Natural killer cell (primary cell): ENCODE measurements at regions not wholly inside any gene's neighbourhood (a gene's known extent, or its start where the extent isn't known, plus 50 kb on each side); places are given as distances from the start of the nearest gene placed in this dataset.

ENCODE experiments used
- ATAC-seq, 3 donors: fragments of 150-1000 bp in 2 of 3; fragments of 200-7000 bp in 1 of 3; cut with Tn5 transposase; 1 replicate in 1 of 3; 2 replicates in 2 of 3; pipeline ENCODE4 v1.10.0; 2021; ENCODE audit warnings: mild to moderate bottlenecking in 2 of 3, moderate library complexity in 2 of 3
- DNase-seq, 2 donors: peaks; one replicate each; pipeline versions ENCODE4 v3.0.0 to v3.0.0-alpha.2; 2013 to 2021; ENCODE audit warnings: mixed read lengths in 1 of 2
- H3K27ac ChIP-seq: one replicate; pipeline ENCODE4 v1.5.1; 2013; ENCODE audit warnings: mild to moderate bottlenecking, low read length
- H3K27me3 ChIP-seq: one replicate; pipeline ENCODE4 v1.6.1; 2013; ENCODE audit warnings: low read length; ENCODE audit not compliant: control insufficient read depth, insufficient read depth
- H3K36me3 ChIP-seq: one replicate; pipeline ENCODE4 v1.6.1; 2013; ENCODE audit warnings: low read length; ENCODE audit not compliant: control insufficient read depth, insufficient read depth
- H3K4me1 ChIP-seq: one replicate; pipeline ENCODE4 v1.6.1; 2013; ENCODE audit warnings: low read length; ENCODE audit not compliant: control insufficient read depth, insufficient read depth
- H3K4me3 ChIP-seq: one replicate; pipeline ENCODE4 v1.5.1; 2013; ENCODE audit warnings: low read length
- H3K9me3 ChIP-seq: one replicate; pipeline ENCODE4 v1.6.1; 2013; ENCODE audit warnings: low read length; ENCODE audit not compliant: control insufficient read depth, insufficient read depth
- H3K27ac Mint-ChIP-seq, 2 donors: one replicate each; pipeline ENCODE4 v1.8.0; 2022; ENCODE audit warnings: mild to moderate bottlenecking in 2 of 2, mixed read lengths in 2 of 2, moderate library complexity in 1 of 2
- H3K27me3 Mint-ChIP-seq, 2 donors: one replicate each; pipeline ENCODE4 v1.8.0; 2022; ENCODE audit warnings: low read depth in 2 of 2, mixed read lengths in 2 of 2
- H3K36me3 Mint-ChIP-seq: one replicate; pipeline ENCODE4 v1.8.0; 2022; ENCODE audit warnings: mixed read lengths
- H3K4me1 Mint-ChIP-seq, 2 donors: one replicate each; pipeline ENCODE4 v1.8.0; 2022; ENCODE audit warnings: mixed read lengths in 2 of 2
- H3K4me3 Mint-ChIP-seq: one replicate; pipeline ENCODE4 v1.8.0; 2022; ENCODE audit warnings: mild to moderate bottlenecking, moderate library complexity, mixed read lengths
- H3K9me3 Mint-ChIP-seq, 2 donors: one replicate each; pipeline ENCODE4 v1.8.0; 2022; ENCODE audit warnings: mixed read lengths in 2 of 2
- WGBS: methylation state at CpG from one replicate; pipeline ENCODE4 v1.1.7; 2013; ENCODE audit warnings: missing lambda C conversion rate; ENCODE audit not compliant: insufficient coverage; 5-methylcytosine and 5-hydroxymethylcytosine counted together
- intact Hi-C: fragments of 100-400 bp; cut with micrococcal nuclease; formaldehyde crosslinking; loops from one replicate; pipeline ENCODE4 v1.14.2; 2022
- TF ChIP-seq, protein P1 (sequence below): fragments of 200-600 bp; IDR thresholded peaks from one replicate; pipeline ENCODE4 v1.8.0; 2022; ENCODE audit warnings: antibody characterized with exemption

DNA sequence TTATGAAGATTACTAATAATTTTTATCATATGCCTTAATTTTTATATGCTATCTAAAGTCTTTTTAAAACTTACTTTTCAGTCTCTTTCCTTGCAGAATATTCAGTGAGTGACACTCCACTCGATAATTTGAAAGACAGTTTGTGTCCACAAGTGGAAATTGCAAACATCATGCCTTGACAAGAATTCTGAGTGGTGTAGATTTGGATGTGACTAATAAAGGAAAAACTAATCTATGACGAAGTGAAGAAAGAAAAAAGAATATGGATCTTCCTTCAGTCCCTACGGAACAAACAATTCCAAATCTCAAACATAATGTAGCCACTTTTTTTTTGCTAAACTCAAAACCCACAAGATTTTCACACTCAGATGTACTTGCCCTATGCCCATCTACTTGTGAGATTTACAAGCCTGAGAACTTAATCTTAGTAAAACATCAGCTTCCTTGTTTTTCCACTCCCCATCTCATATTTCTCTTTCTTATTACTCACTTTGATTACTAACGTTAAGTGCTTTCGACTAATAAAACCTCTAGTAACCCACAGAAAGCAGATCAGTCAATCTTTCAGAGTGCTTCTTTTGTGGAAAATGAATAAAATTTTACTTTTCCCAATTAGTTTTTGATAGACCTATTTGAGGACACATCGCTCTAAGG is 1155.8 kb downstream of the GRIK2 start:
- peaks cover 13% of the 10 kb centered on the region for H3K36me3 Mint-ChIP-seq
- intact Hi-C loops, result no loop called here
- Histone ChIP-seq H3K27me3 (no peaks in the 10 kb centered on the region), H3K4me3 (no peak overlapping the region), H3K9me3 (no peaks in the 10 kb centered on the region), H3K27ac (no peak overlapping the region), H3K36me3 (no peaks in the 10 kb centered on the region), H3K4me1 (no peaks in the 10 kb centered on the region)
- no peak overlapping the region for H3K27ac Mint-ChIP-seq
- DNase-seq (no peak), ATAC-seq (no peak)
- WGBS, result 50% methylated on average over 4 of the region's 6 CpGs
- TF ChIP-seq, protein P1, sequence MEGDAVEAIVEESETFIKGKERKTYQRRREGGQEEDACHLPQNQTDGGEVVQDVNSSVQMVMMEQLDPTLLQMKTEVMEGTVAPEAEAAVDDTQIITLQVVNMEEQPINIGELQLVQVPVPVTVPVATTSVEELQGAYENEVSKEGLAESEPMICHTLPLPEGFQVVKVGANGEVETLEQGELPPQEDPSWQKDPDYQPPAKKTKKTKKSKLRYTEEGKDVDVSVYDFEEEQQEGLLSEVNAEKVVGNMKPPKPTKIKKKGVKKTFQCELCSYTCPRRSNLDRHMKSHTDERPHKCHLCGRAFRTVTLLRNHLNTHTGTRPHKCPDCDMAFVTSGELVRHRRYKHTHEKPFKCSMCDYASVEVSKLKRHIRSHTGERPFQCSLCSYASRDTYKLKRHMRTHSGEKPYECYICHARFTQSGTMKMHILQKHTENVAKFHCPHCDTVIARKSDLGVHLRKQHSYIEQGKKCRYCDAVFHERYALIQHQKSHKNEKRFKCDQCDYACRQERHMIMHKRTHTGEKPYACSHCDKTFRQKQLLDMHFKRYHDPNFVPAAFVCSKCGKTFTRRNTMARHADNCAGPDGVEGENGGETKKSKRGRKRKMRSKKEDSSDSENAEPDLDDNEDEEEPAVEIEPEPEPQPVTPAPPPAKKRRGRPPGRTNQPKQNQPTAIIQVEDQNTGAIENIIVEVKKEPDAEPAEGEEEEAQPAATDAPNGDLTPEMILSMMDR, result no peak
- no peaks in the 10 kb centered on the region for H3K4me1 Mint-ChIP-seq
- no peak overlapping the region for H3K4me3 Mint-ChIP-seq
- no peaks in the 10 kb centered on the region for H3K27me3 Mint-ChIP-seq
- H3K9me3 Mint-ChIP-seq, result peaks cover 3 to 10% of the 10 kb centered on the region in 2 donors

DNA sequence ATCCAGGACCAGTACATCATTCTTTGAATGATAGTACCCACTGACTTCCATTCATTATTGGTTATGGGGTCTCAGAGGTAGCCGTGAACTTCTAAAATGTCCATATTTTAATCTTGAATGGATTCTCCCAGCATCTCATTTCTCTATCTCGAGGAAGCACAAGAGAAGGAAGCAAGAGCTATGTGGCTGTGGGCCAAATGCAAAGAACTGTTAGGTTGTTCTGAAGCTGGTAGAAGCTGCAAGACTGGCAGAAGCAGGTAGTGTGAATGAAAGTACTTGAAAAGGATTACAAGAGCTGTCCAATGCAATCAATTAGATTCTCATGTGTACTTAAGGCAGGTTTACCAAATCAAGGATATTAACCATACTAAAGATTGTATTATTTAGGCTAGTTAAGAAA is 1131.8 kb downstream of the GRIK2 start:
- Mint-ChIP-seq H3K4me3 (no peak overlapping the region), H3K27ac (no peak overlapping the region), H3K36me3 (no peaks in the 10 kb centered on the region), H3K27me3 (no peaks in the 10 kb centered on the region), H3K4me1 (no peaks in the 10 kb centered on the region), H3K9me3 (peaks cover 7 to 12% of the 10 kb centered on the region in 2 donors)
- Histone ChIP-seq H3K27me3 (no peaks in the 10 kb centered on the region), H3K4me3 (no peak overlapping the region), H3K4me1 (no peaks in the 10 kb centered on the region), H3K36me3 (no peaks in the 10 kb centered on the region), H3K27ac (no peak overlapping the region), H3K9me3 (no peaks in the 10 kb centered on the region)
- DNase-seq, result no peak
- 38% methylated on average over 1 of the region's 2 CpGs for WGBS
- intact Hi-C loops, result no loop called here
- no peak for ATAC-seq
- TF ChIP-seq, protein P1, result no peak

- WGBS, result no CpG with 5 or more reads among the region's 2 CpGs
- Mint-ChIP-seq H3K9me3 (peaks cover 5 to 11% of the 10 kb centered on the region in 2 donors), H3K4me3 (no peak overlapping the region), H3K27me3 (no peaks in the 10 kb centered on the region), H3K27ac (no peak overlapping the region), H3K4me1 (no peaks in the 10 kb centered on the region), H3K36me3 (no peaks in the 10 kb centered on the region)
- intact Hi-C loops, result no loop called here
- TF ChIP-seq, protein P1, result no peak
- Histone ChIP-seq H3K27me3 (no peaks in the 10 kb centered on the region), H3K36me3 (no peaks in the 10 kb centered on the region), H3K27ac (no peak overlapping the region), H3K4me3 (no peak overlapping the region), H3K4me1 (no peaks in the 10 kb centered on the region), H3K9me3 (no peaks in the 10 kb centered on the region)
- DNase-seq (no peak), ATAC-seq (no peak)
These were observed 1127.5 kb downstream of the GRIK2 start for GRCh38 chr6:102520966-102521365.

DNA sequence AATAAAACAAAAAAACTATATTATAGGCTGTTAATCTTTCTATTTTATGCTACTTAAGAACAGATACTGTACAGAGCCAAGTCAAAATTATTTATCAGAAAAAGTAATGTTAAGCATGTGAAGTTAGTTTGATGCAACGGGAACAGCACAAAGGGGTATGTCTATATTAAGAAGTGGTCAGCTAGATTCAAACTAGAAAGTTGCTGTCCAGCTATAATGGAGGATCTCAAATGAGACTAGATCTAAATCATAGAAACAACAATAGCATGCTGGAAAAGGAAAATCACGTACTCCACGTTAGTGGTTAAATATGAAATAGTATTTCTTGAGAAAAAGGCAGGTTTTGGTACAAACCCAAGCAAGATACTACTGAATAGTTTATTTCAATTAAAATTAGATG is 1124.0 kb downstream of the GRIK2 start:
- H3K9me3 Mint-ChIP-seq, result peaks cover 3 to 8% of the 10 kb centered on the region in 2 donors
- TF ChIP-seq, protein P1, result no peak
- H3K4me1 Mint-ChIP-seq, result no peaks in the 10 kb centered on the region
- no peaks in the 10 kb centered on the region for H3K36me3 ChIP-seq
- no peak overlapping the region for H3K4me3 Mint-ChIP-seq
- H3K4me3 ChIP-seq, result no peak overlapping the region
- no peaks in the 10 kb centered on the region for H3K4me1 ChIP-seq
- intact Hi-C loops, result no loop called here
- no peaks in the 10 kb centered on the region for H3K27me3 ChIP-seq
- DNase-seq (no peak), ATAC-seq (no peak)
- no peak overlapping the region for H3K27ac ChIP-seq
- H3K27ac Mint-ChIP-seq, result no peak overlapping the region
- no peaks in the 10 kb centered on the region for H3K27me3 Mint-ChIP-seq
- 82% methylated on average over 1 of the region's 3 CpGs for WGBS
- H3K9me3 ChIP-seq, result no peaks in the 10 kb centered on the region
- H3K36me3 Mint-ChIP-seq, result no peaks in the 10 kb centered on the region
